Type B pancreatic cell (in vitro differentiated cells): ENCODE measurements at regions not wholly inside any gene's neighbourhood (a gene's known extent, or its start where the extent isn't known, plus 50 kb on each side); places are given as distances from the start of the nearest gene placed in this dataset.

Experiments used
- DNase-seq: peaks from one replicate; pipeline ENCODE4 v3.0.0; 2021; ENCODE audit warnings: mixed read lengths; ENCODE audit not compliant: unreplicated experiment; ENCODE audit errors: extremely low spot score
- H3K27ac Mint-ChIP-seq: 2 replicates; pipeline ENCODE4 v1.8.0; 2021; ENCODE audit warnings: mild to moderate bottlenecking, mixed read lengths
- H3K27me3 Mint-ChIP-seq: 2 replicates; pipeline ENCODE4 v1.8.0; 2021; ENCODE audit warnings: mixed read lengths
- H3K36me3 Mint-ChIP-seq: 2 replicates; pipeline ENCODE4 v1.8.0; 2021; ENCODE audit warnings: mixed read lengths
- H3K4me1 Mint-ChIP-seq: one replicate; pipeline ENCODE4 v1.8.0; 2021; ENCODE audit warnings: mixed read lengths; ENCODE audit not compliant: unreplicated experiment
- H3K4me3 Mint-ChIP-seq: 2 replicates; pipeline ENCODE4 v1.8.0; 2021; ENCODE audit warnings: mild to moderate bottlenecking, mixed read lengths
- H3K9me3 Mint-ChIP-seq: 2 replicates; pipeline ENCODE4 v1.8.0; 2021; ENCODE audit warnings: mixed read lengths
- CTCF ChIP-seq: fragments of 200-600 bp; sonication (generic); conservative IDR thresholded peaks from 2 replicates; pipeline ENCODE4 v1.5.0; 2021; ENCODE audit warnings: antibody characterized with exemption, mild to moderate bottlenecking

GRCh38 chr20:56953048-56953586 lies 313.3 kb downstream of the BMP7 start:
- Mint-ChIP-seq H3K27ac (no peak overlapping the region), H3K9me3 (no peaks in the 10 kb centered on the region), H3K4me3 (no peak overlapping the region), H3K27me3 (peaks cover 27% of the 10 kb centered on the region), H3K36me3 (no peaks in the 10 kb centered on the region), H3K4me1 (peaks cover 42% of the 10 kb centered on the region)
- no peak for TF ChIP-seq CTCF
- DNase-seq, result no peak

- Mint-ChIP-seq H3K36me3 (no peaks in the 10 kb centered on the region), H3K9me3 (no peaks in the 10 kb centered on the region), H3K27me3 (peaks cover 25% of the 10 kb centered on the region), H3K27ac (no peak overlapping the region), H3K4me1 (peaks cover 42% of the 10 kb centered on the region), H3K4me3 (no peak overlapping the region)
- DNase-seq, result no peak
- no peak for TF ChIP-seq CTCF
Measured at GRCh38 chr20:56954797-56955196, 311.6 kb downstream of the BMP7 start.

- Mint-ChIP-seq H3K4me1 (peaks cover 38% of the 10 kb centered on the region), H3K27ac (peak overlapping the region; percentile 23), H3K9me3 (no peaks in the 10 kb centered on the region), H3K4me3 (no peak overlapping the region), H3K36me3 (no peaks in the 10 kb centered on the region), H3K27me3 (peaks cover 20% of the 10 kb centered on the region)
- no peak for DNase-seq
- TF ChIP-seq CTCF, result no peak
Measured at GRCh38 chr20:56955680-56956079, 310.8 kb downstream of the BMP7 start.

- H3K4me3 Mint-ChIP-seq, result no peak overlapping the region
- H3K27me3 Mint-ChIP-seq, result peaks cover 15% of the 10 kb centered on the region
- peaks cover 32% of the 10 kb centered on the region for H3K4me1 Mint-ChIP-seq
- H3K9me3 Mint-ChIP-seq, result no peaks in the 10 kb centered on the region
- no peaks in the 10 kb centered on the region for H3K36me3 Mint-ChIP-seq
- H3K27ac Mint-ChIP-seq, result no peak overlapping the region
- no peak for DNase-seq
- TF ChIP-seq CTCF, result no peak
Measured at GRCh38 chr20:56956534-56956933, 309.9 kb downstream of the BMP7 start.

GRCh38 chr20:56957737-56958553 lies 308.5 kb downstream of the BMP7 start:
- peak overlapping the region; percentile 74 for H3K27ac Mint-ChIP-seq
- peak overlapping the region; percentile 80 for H3K4me3 Mint-ChIP-seq
- no peaks in the 10 kb centered on the region for H3K9me3 Mint-ChIP-seq
- peaks cover 10% of the 10 kb centered on the region for H3K27me3 Mint-ChIP-seq
- DNase-seq, result peak; percentile 76
- no peaks in the 10 kb centered on the region for H3K36me3 Mint-ChIP-seq
- peak; percentile 49 for TF ChIP-seq CTCF
- H3K4me1 Mint-ChIP-seq, result peaks cover 23% of the 10 kb centered on the region
